HuH-7.5 (cell line): ENCODE measurements at regions not wholly inside any gene's neighbourhood (a gene's known extent, or its start where the extent isn't known, plus 50 kb on each side); places are given as distances from the start of the nearest gene placed in this dataset.
"Not testable (repeated sequence)": the region's sequence is repeated elsewhere in the genome, so short reads cannot be mapped to it uniquely, and the experiment has no call there.

Source experiments
- DNase-seq: peaks from one replicate; pipeline ENCODE4 v3.0.0; 2011; ENCODE audit warnings: low spot score

DNA sequence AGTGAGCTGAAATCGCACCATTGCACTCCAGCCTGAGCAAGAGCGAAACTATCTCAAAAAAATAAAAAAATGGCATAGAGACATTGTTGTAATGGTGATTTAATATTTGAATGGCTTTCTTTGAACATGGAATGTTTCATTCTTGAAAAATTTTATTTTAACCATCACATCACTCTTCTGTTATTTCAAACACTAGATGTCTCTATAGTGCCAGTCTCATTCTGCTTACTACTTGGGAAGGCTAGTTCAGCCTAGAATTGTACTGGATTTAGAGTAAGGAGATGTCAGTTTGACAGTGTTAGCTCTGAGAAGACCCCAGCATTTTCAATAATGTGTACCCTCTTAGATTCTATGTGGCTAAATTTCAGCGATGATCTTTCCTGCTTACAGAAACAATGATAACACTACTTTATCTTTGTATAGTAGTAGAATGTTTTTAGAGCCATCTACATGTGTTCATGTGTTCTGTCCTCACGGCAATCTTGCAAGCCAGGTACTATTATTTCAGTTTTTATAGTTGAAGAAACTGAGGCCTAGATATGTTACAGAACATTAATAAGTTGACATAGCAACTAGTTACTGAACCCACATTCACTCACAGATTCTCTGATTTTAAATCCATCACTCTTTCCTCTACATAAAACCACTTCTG is 142.9 kb upstream of the ZSWIM2 start:
- no peak for DNase-seq

DNA sequence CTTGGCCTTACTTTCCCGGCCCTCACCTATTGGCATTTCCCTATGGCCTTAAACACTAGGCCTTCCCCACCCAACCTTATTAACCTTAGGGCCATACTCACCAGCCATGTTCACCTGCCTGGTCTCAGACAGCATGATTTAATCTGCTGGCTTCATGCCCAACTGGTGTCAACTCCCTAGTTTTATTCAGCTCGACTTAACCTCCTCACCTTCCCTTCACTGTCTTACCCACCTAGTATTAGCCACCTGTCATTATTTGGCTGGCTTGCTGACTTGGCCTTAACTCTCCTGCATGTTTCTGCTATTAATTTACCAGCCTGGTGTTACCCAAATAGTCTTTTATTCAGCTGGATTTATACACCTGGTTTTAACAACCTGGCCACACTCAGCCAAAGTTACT is 136.0 kb upstream of the ZSWIM2 start:
- DNase-seq: no peak

DNA sequence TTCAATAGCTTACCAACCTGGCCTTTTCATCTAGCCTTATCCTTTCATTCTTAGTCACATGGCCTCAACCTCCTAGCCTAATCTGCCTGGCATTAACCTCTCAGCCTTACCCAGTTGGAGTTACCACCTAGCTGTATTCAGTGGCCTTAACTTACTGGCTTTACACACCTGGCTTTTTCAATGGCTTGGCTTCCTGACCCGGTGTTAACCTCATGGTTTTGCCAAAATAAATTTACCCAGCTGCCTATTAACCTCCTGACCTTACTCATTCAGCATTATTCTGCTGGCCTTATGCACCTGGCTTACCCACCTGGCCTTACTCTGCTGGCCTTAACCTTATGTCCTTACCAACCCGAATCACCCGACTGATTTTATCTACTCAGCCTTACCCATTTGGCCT is 135.5 kb upstream of the ZSWIM2 start:
- no peak for DNase-seq

DNA sequence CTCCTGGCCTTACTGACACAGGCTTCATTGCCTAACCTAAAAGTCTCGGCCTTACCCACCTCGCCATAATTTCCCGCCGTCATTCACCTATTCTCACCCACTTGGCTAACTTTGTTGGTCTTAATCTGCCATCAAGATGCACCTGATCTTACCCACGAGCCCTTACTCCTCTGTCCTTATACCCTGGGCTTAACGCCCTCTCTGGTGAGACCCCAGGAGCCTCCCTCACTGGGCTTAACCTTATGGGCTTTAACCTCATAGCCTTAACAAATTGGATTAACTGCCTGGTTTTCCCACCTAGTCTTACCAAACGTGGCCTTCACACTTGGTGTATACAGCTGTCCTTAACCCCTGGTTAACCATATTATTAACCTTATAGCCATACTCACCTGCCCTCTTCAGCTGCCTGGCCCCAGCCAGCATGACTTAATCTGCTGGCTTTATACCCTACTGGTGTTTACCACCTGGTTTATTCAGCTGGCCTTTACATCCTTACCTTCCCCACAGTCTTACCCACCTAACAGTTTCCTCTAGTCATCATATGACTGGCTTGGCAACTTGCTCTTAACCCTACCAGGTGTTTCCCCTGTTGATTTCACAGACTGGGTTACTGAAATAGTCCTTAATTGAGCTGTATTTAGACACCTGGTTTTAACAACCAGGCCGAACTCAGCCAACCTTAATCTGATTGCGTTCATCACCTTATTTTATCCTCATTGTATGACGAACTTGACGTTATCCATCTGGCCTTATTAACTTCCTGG is 132.0 kb upstream of the ZSWIM2 start:
- DNase-seq: no peak

DNA sequence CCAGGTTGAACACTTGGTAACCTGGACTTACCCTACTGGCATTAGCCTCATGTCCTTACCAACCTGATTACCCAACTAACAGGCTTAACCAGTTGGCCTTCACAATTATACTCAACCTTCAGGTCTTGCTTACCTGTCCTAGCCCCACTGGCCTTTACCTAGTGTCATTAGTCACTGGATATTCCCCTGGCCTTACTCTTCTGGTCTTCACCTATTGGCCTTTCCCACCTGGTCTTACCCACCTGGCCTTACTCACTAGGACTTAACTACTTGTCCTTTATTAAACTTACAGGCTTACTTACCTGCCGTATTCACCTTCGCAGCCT is 131.1 kb upstream of the ZSWIM2 start:
- DNase-seq: no peak

DNA sequence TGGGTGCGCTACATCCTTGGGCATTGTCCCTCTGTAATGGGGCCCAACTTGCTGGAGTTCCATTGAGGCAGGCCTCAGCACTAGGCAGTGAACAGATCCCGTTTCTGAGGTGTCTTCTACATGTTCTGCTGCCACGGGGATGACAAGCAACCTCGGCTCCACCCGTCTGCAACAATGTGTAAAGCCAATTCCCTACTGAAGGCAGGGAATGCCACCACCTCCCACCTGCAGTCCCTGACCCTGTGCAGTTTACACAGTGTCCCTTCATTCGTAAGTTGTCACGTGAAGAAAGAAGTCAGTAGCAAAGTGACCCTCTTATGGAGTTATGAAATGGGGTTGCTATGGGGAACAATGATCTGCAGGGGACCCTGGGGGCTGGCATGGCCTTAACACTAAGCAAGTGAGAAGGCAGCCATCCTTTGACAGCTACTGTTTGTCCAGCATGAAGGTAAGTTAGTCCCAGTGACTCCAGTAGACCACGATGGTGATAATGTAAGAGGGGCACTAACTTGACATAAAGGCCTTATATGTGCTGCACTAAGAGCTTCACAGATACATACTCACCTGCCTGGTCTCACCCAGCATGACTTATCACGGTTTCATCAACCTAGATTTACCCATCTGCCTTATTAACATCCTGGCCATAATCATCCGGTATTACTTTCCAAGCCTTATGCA is 130.6 kb upstream of the ZSWIM2 start:
- no peak for DNase-seq

DNA sequence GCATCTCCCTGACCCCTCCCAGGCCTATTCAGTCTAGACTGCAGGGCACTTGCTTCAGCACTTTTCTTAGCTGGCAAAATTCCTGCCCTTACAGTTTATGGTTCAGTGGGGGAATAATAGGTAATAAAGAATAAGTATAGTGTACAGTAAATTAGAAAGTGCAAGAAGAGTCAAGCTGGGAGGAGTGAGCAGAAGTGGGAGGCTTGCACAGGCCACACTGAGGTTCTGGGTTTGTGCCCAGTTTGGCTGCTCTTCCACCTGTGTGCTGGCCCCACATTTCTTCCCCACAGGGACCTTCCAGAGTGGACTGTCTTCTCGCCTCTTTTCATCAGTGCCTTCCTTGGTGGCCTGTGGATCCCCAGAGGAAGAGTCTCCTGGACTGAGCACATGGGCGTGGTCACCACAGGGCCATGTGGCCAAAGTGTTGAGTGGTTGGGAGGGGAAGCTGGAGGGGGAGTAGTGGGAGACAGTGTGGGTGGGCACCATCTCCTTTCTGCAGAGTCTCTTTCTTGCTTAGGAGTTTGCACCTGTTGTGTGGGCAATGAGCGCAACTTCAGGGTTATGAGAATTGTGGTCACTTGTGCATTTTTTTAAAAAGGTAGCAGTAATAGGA is 128.6 kb upstream of the ZSWIM2 start:
- no peak for DNase-seq

DNA sequence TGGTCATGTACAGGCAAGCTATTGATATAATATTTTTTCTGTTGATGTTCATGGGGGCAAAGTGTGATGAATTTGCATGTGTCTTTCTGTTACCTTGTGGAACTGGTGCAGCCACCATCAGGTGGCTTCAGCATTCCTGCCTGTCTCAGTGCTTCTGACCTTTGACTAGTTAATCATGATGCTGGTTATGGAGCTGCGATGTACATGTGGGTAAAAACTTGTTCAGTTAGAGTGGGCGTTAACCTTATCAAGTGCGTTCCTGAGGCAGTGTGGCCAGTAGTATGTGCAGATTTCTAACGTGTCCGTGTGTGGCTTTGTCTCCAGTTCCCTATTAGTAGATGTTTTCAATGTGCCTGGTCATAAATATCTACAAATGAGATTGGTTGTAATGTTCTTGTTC is 127.4 kb upstream of the ZSWIM2 start:
- DNase-seq: no peak

DNA sequence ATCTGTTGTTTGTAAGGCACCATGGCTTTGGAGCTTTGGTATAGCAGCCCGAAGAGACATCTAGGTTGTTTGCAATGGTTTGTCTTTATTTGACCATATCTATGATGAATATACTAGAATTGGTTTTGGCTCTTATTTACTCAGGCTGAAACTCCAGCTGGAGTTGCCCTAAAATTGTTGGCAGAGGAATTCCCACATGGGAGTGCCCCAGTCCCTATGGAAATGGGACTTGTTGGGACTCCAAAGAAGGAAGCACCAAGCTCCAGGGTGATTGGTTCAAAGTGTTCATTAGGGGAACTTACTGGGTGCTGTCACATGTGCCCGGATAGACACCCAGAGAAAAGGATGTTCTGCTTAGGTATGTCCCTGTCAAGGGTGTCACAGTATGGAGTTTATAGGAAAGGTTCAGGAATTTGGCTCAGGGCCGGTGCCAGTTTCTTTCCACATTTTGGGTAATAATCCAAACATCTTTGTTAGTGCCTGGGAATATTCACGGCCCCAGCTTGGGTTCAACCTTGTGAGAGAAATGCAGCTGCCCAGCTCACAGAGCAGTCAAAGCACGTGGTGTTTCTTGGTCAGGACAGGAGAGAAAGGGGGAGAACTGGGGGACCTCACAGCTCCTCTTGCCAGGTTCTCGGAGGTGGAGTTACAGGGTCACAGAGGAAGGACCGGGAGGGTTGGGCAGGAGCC is 123.5 kb upstream of the ZSWIM2 start:
- DNase-seq: no peak

DNA sequence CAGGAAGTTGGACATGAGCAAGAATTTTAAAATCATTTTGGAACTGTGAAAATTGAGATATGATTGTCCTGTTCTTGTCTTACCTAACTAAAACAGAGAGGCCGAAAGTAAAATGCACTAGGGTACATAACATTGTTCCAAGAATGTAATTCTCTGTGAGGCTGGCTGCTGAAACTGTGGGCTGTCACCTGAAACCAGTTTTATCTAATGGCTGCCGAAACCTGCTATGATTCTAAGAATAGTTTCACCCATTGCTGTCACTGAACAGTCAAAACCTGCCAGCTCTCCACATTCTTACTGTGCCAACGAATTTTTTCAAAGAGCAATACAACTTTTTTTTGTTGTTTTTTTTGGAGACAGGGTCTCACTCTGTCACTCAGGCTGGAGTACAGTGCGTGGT is 119.3 kb upstream of the ZSWIM2 start:
- DNase-seq: no peak

DNA sequence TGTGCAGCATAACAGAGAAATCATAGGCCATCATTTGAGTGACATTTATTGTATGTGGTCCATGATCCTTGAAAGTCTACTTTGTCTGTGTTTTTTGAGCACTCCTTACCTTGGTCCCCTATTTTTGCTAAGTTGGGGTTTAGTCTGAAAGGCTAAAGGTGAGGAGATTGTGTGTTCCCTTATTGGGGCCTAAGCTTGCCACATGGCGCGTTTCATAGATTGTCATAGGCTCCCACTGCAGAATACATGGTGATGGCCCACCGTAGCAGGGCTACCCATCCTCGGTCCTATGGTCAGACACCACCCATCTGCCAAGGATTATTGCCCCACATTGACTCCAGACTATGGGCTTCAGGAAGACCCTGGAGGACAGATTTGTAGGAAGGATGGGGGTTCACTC is 117.0 kb upstream of the ZSWIM2 start:
- DNase-seq: no peak

DNA sequence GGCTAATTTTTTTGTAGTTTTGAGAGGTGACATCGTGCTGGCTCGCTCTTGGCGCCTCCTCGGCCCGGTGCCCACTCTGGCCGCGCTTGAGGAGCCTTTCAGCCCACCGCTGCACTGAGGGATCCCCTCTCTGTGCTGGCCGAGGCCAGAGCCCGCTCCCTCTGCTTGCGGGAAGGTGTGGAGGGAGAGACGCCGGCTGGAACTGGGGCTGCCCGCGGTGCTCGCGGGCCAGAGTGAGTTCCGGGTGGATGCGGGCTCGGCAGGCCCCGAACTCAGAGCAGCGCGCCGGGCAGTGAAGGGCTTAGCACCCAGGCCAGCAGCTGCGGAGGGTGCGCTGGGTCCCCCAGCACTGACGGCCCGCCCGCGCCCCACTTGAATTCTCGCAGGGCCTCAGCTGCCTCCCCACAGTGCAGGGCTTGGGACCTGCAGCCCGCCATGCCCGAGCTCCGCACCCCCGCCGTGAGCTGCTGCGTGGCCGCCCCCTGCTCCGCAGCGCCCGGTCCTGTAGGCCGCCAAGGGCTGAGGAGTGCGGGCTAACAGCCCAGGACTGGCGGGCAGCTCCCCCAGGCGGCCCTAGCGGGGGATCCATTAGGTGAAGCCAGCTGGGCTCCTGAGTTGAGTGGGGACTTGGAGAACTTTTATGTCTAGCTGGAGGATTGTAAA is 113.2 kb upstream of the ZSWIM2 start:
- DNase-seq: no peak

DNA sequence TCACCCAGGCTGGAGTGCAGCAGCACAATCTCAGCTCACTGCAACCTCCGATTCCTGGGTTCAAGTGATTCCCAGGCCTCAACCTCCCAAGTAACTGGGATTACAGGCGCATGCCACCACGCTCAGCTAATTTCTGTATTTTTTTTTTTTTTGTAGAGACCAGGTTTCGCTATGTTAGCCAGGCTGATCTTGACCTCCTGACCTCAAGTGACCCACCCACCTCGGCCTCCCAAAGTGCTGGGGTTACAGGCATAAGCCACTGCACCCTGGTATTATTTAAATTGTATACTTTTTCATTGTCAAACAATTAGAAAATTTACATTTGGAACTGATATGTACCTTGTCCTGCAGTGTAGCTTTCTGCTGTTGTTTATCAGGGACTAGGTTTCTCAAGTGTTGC is 111.3 kb upstream of the ZSWIM2 start:
- not testable (repeated sequence) for DNase-seq

DNA sequence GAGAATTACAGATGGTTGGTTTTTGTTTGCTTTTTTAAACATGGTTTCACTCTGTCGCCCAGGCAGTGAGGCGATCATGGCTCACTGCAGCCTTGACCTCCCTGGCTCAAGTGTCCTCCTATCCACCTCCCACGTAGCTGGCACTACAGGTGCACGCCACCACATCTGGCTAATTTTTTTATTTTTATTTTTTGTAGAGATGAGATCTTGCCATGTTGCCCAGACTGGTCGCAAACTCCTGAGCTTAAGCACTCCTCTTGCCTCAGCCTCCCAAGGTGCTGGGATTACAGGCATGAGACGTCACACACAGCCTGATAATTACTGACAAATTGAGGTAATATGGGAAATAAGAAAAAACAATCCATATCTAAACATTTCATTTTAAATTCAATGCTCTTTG is 110.5 kb upstream of the ZSWIM2 start:
- DNase-seq: no peak

DNA sequence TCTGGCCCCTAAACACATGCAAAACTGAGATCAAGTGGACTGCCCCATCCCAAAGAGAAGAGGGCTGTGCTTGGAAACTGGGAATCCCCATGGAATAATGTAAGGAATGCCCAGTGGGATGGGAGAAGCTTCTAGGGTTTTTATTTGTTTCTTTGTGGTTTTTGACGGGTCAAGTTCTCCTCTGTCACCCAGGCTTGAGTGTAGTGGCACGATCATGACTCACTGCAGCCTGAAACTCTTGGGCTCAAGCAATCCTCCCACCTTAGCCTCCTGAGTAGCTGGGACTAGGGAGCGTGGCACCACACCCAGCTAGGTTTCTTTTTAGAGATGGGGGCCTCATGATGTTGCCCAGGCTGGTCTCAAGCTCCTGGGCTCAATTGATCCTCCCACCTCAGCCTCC is 101.7 kb upstream of the ZSWIM2 start:
- DNase-seq: no peak

DNA sequence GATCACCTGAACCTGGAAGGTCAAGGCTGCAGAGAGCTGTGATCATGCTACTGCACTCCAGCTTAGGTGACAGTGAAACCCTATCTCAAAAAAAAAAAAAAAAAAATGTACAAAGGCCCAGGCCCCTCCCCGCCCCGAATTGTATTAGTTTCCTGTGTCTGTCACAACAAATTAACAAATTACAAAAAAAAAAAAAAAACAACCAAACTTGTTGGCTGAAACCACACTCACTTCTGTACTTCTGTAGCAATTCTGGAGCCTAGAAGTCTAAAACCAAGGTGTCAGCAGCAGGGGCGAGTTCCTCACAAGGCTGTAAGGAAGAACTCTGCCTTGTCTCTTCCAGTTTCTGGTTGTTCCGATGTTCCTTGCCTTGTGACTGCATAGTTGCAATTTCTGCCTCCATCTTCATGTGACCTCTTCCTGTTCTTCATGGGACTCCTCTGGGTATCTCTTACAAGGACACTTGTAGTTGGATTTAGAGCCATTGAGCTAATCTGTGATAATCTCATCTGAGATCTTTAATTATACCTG is 100.8 kb upstream of the ZSWIM2 start:
- no peak for DNase-seq

DNA sequence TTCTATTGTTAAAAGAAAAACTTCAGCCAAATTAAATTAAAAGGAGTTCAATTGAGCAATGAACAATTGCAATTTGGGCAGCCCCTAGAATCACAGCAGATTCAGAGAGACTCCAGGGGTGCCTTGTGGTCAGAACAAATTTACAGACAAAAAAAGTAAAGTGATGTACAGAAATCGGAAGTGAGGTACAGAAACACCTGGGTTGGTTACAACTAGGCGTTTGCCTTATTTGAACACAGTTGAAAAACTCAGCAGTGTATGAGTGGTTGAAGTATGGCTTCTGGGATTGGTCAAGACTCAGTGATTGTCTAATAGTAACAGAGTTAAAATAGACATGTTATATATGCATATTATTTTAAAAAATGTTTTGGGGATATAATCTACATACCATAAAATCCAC is 98.5 kb upstream of the ZSWIM2 start:
- DNase-seq: no peak

DNA sequence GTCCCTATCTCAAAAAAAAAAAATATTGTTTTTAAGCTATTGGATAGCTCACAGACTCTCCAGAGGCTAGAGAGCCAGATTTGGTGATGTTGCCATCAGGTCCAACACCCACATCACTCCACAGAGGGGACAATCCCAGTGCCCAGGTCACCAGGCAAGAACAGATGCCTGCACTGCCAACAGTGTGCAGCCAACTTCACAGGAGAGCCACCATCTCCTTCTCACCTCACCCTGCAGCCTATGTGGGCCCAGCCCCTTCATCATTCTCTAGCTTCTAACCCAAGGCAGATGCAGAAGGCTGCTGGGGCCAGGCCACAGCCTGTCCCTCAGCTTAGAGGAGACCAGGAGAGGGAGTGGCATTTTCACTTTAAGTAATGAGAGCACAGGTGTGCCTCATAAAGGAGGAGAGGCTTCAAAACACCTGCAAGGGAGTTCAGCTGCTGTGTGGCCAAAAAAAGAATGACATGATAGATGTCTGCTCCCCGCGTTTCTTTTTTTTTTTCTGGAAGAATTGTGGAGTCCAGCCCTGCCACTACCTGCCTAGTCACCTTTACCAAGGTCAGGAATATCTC is 98.0 kb upstream of the ZSWIM2 start:
- no peak for DNase-seq

DNA sequence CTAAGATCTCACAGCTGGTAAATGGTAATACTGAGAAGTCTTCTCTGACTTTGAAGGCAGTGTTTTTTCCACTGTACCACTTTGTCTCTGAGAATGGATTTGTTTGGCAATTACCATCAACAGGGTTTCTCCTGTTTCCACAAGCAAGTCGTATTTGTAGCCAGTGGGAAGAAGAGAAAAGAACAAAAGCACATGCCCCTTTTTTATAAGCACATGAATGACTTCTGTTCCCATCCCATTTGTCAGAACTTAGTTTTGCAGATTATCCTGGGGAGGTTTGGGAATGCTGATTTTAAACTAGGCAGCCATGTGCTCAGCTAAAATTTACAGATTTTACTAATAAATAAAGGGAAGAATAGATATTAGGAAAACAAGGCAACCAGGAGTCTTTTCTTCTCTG is 92.9 kb upstream of the ZSWIM2 start:
- DNase-seq: no peak

DNA sequence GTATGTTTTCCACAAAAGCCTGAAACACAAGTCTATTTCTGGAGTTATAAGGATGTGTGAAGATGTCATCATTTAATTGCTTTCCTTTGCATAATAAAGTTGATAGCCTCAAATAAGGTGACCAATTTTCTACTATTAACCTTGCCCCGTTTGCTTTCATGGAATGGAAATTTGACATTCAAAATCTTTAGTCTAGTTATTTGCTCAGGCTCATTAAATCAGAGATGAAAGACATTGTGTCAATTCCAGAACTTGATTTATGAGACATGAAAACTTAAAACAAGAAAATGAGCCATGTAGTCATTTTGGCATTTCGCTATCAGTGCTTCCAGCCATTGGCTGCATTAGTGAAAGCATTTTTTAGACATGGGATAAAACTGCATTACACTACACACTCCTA is 91.5 kb upstream of the ZSWIM2 start:
- DNase-seq: no peak

DNA sequence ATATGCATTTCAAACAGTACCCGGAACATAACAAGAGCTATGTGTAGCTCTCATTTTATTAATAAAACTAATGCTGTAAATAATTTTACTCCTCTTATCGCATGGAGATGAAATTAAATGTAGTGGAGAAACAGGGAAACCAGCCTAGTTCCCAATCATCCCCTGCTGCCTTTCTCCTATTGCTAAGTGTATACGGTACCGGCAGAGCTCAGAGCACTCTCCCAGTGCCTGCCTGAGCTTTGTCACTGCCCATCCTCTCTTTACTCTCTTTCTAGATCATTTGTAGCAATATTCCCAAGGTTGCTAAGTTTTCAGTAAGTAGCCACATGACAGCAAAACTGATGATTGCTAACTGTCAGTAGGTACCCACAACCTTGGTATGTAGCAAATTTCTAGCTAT is 85.5 kb upstream of the ZSWIM2 start:
- DNase-seq: no peak

DNA sequence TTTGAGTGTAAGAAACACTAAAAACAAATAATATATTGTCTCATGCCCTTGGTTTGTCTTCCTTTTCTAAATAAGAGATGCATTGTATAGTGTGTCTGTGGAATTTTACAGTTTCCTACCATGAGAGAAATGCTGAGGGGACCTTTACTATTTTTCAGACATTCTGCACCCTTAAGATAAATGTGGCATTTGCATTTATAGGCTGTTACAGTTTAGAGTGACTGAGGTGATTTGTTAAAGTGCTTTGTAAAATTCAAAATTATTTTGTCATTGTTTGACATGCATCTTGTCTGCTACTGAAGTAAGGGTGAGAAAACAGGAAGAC is 78.9 kb upstream of the ZSWIM2 start:
- no peak for DNase-seq
